22Rv1 (cell line): ENCODE measurements at regions not wholly inside any gene's neighbourhood (a gene's known extent, or its start where the extent isn't known, plus 50 kb on each side); places are given as distances from the start of the nearest gene placed in this dataset.

ENCODE experiments used
- CTCF ChIP-seq: fragments of 450-650 bp; IDR thresholded peaks from 2 replicates; pipeline ENCODE4 v1.5.1; 2017; ENCODE audit warnings: mild to moderate bottlenecking
- ZFX ChIP-seq: fragments of 450-650 bp; IDR thresholded peaks from 2 replicates; pipeline ENCODE4 v1.6.1; 2017; ENCODE audit warnings: antibody characterized with exemption, borderline replicate concordance

GRCh38 chr2:190792956-190793888 lies 87.4 kb upstream of the GLS start:
- TF ChIP-seq CTCF (no peak), ZFX (no peak)
